Body of pancreas (tissue), 4 donors: ENCODE measurements at regions not wholly inside any gene's neighbourhood (a gene's known extent, or its start where the extent isn't known, plus 50 kb on each side); places are given as distances from the start of the nearest gene placed in this dataset.

Experiments
- ATAC-seq: fragments of 150-250 bp; one replicate; pipeline ENCODE4 v1.9.1; 2016
- DNase-seq, 4 donors: peaks; one replicate each; pipeline ENCODE4 v3.0.0-alpha.2; 2019
- H3K27ac ChIP-seq, 4 donors: fragments of 200-600 bp; sonication (generic); 1 replicate in 3 of 4; 2 replicates in 1 of 4; pipeline versions ENCODE4 v1.5.1 to v1.6.1; 2016 to 2019; ENCODE audit warnings: mild to moderate bottlenecking in 1 of 4, mixed read lengths in 1 of 4, moderate library complexity in 1 of 4
- H3K27me3 ChIP-seq, 2 donors: fragments of 200-600 bp; sonication (generic); one replicate each; pipeline ENCODE4 v1.6.0; 2016; ENCODE audit warnings: mild to moderate bottlenecking in 1 of 2
- H3K36me3 ChIP-seq, 2 donors: fragments of 200-600 bp; sonication (generic); replicated peaks in 1 of 2; 2 replicates each; pipeline ENCODE4 v1.5.1; 2016; ENCODE audit warnings: low read depth in 2 of 2; ENCODE audit not compliant: insufficient read depth in 1 of 2
- H3K4me1 ChIP-seq: fragments of 200-600 bp; sonication (generic); one replicate; pipeline ENCODE4 v1.6.0; 2016
- H3K4me3 ChIP-seq, 2 donors: fragments of 200-600 bp; sonication (generic); 1 replicate in 1 of 2; 2 replicates in 1 of 2; pipeline ENCODE4 v1.5.1; 2016 to 2019
- H3K9me3 ChIP-seq, 3 donors: fragments of 200-600 bp; sonication (generic); 1 replicate in 2 of 3; 2 replicates in 1 of 3; pipeline ENCODE4 v1.5.1; 2016
- CTCF ChIP-seq, 7 experiments: fragments of 450-650 bp in 4 of 7; fragments of 200-600 bp in 3 of 7; sonication (generic) in 3 of 7; IDR thresholded peaks; one replicate each; pipeline ENCODE4 v1.5.1; 2016 to 2019; ENCODE audit warnings: antibody characterized with exemption in 7 of 7
- POLR2A ChIP-seq, 3 donors: fragments of 450-650 bp; IDR thresholded peaks; one replicate each; pipeline ENCODE4 v1.6.1; 2016; ENCODE audit warnings: antibody characterized with exemption in 3 of 3, mild to moderate bottlenecking in 2 of 3
- WGBS, 2 donors: methylation state at CpG; one replicate each; pipeline ENCODE4 v1.1.5; 2017; 5-methylcytosine and 5-hydroxymethylcytosine counted together
- intact Hi-C: fragments of 100-400 bp; cut with DNase I; formaldehyde crosslinking; loops from one replicate; pipeline ENCODE4 v1.15.1; 2023

GRCh38 chr5:104375345-104375744 lies 812.8 kb upstream of the NUDT12 start:
- Histone ChIP-seq H3K4me3 (no peak overlapping the region), H3K9me3 (no peaks in the 10 kb centered on the region), H3K27me3 (no peaks in the 10 kb centered on the region), H3K4me1 (no peaks in the 10 kb centered on the region), H3K27ac (no peak overlapping the region), H3K36me3 (no peaks in the 10 kb centered on the region)
- intact Hi-C loops = no loop called here
- ATAC-seq (no peak), DNase-seq (no peak)
- 21 to 23% methylated on average over 1 of the region's 1 CpG for WGBS, 2 donors
- TF ChIP-seq POLR2A (IDR thresholded peaks at IDR 0.05) = no peak
- TF ChIP-seq CTCF (IDR thresholded peaks at IDR 0.05) = no peak

- no peak overlapping the region for H3K4me3 ChIP-seq
- ATAC-seq = no peak
- no peak for TF ChIP-seq CTCF (IDR thresholded peaks at IDR 0.05)
- no peak for TF ChIP-seq POLR2A (IDR thresholded peaks at IDR 0.05)
- DNase-seq = no peak
- H3K9me3 ChIP-seq = no peaks in the 10 kb centered on the region
- intact Hi-C loops = no loop called here
- 22% methylated on average over 2 of the region's 2 CpGs for WGBS, 2 donors
- no peak overlapping the region for H3K27ac ChIP-seq
- H3K36me3 ChIP-seq = no peaks in the 10 kb centered on the region
- H3K4me1 ChIP-seq = no peaks in the 10 kb centered on the region
- no peaks in the 10 kb centered on the region for H3K27me3 ChIP-seq
Observed at GRCh38 chr5:104372796-104373195, 810.2 kb upstream of the NUDT12 start.

GRCh38 chr5:104372376-104372775 lies 809.8 kb upstream of the NUDT12 start:
- intact Hi-C loops = no loop called here
- no peak overlapping the region for H3K27ac ChIP-seq
- no peak overlapping the region for H3K4me3 ChIP-seq
- H3K36me3 ChIP-seq = no peaks in the 10 kb centered on the region
- TF ChIP-seq POLR2A (IDR thresholded peaks at IDR 0.05) = no peak
- TF ChIP-seq CTCF (IDR thresholded peaks at IDR 0.05) = no peak
- DNase-seq (no peak), ATAC-seq (no peak)
- no peaks in the 10 kb centered on the region for H3K27me3 ChIP-seq
- H3K9me3 ChIP-seq = no peaks in the 10 kb centered on the region
- H3K4me1 ChIP-seq = no peaks in the 10 kb centered on the region
- 66 to 82% methylated on average over 10 of the region's 10 CpGs for WGBS, 2 donors

GRCh38 chr5:104370523-104370922 lies 807.9 kb upstream of the NUDT12 start:
- Histone ChIP-seq H3K36me3 (no peaks in the 10 kb centered on the region), H3K27me3 (no peaks in the 10 kb centered on the region), H3K4me1 (no peaks in the 10 kb centered on the region), H3K27ac (no peak overlapping the region), H3K9me3 (no peaks in the 10 kb centered on the region), H3K4me3 (no peak overlapping the region)
- WGBS, 2 donors = 36 to 39% methylated on average over 1 of the region's 1 CpG
- intact Hi-C loops = no loop called here
- no peak for TF ChIP-seq POLR2A (IDR thresholded peaks at IDR 0.05)
- TF ChIP-seq CTCF (IDR thresholded peaks at IDR 0.05) = no peak
- no peak for DNase-seq
- ATAC-seq = no peak

GRCh38 chr5:104367978-104368377 lies 805.4 kb upstream of the NUDT12 start:
- Histone ChIP-seq H3K9me3 (no peaks in the 10 kb centered on the region), H3K4me1 (no peaks in the 10 kb centered on the region), H3K27ac (no peak overlapping the region), H3K27me3 (no peaks in the 10 kb centered on the region), H3K36me3 (no peaks in the 10 kb centered on the region), H3K4me3 (no peak overlapping the region)
- no peak for DNase-seq
- no peak for TF ChIP-seq CTCF (IDR thresholded peaks at IDR 0.05)
- TF ChIP-seq POLR2A (IDR thresholded peaks at IDR 0.05) = no peak
- ATAC-seq = no peak
- intact Hi-C loops = no loop called here
